ENCODE measurements at regions not wholly inside any gene's neighbourhood (a gene's known extent, or its start where the extent isn't known, plus 50 kb on each side); places are given as distances from the start of the nearest gene placed in this dataset.
A peak's percentile ranks its signal among the peaks of the same experiment; 100 is the strongest.

DNA sequence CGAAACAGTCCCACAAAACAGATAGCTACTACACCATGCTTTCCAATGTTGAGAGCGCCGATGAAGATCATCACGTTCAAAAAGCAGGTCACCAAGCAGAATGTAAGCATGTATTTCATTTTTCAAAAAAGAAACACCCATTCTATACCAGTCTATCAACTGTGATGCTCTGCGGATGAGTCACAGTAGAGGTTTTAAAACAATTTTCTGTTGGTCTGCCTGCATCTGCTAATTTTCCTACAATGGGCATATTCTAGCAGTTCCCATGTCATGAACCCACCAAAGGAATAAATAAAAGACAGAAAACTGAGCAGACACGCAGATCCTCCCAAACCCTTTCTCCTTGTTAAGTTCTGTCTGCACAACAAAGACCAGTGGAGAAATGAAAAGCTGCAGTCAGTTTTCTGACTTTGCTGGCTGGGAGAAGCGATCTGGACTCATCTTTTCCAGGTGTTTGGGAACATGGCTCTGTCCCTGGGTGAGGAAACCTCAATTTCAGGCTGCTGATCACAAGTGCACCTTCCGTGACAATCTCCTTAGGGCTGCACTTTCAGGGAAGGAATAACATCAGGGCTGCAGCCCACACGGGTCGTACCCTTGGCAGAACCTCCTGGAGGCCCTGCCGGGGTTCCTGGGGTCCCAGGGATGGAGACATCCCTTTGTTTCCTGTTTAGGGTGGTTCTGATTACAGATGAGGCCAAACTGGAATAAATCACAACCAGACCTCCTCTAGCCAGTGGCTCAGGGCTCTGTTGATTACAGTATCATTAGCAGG, 200.1 kb downstream of the BMP7 start:
- DNase-seq = no peak

DNA sequence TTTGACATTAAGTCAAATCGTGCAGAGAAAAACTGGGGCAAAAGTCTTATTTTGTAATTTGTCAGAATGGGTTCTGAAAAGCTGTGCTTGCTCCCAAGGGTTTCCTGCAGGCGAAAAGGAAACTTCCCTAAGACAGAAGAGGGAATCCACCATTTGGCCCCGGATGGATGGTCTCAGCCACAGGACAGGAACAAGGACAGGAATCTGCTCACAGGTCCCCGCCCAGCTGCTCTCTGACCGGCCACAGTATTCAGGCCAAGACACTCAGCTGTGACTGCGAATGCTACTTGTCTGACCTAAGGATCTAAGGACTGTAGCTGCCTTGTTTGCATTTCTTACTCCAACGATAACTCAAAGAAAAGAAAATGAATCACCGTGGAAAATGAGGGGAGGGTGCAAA, 197.0 kb downstream of the BMP7 start:
- no peak for DNase-seq

DNA sequence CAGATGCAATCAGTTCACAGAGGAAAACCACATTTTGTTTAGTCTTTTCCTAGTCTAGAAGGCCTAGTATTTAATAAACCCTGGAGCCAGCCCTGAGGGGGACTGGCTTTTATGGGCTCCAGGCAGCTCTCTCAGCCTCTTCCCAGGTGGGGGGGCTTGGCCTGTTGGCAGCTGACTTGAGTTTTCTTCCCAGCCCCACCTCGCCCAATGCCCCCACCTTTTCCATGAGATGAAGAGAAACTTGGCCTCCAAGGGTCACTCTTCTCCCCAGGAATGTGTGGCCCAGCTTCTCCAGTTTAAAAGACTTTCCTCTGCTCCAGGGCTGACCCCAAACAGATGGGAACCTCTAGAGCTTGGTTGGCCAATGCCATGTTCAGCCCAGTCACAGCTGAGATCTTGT, 196.1 kb downstream of the BMP7 start:
- DNase-seq = no peak

DNA sequence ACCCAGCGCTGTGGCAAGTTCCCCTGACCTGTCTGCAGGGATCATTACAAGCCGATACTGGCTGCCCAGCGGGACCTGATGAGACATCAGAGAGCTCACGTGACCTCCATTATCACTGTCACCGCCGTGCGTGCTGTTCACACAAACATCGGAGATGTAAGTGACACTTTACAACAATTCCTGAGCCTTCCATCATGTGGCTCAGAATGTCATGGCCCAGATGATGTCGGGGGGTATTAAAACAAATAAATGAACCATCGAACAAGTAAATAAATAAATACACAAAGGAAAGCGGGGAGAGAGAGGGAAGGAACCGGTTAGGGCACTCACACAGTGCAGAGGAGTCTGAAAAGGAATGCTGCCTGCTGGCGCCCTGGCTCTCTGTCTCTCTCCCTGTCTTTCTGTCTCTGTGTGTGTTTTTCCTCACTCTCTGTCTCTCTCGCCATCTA, 195.1 kb downstream of the BMP7 start:
- no peak for DNase-seq

DNA sequence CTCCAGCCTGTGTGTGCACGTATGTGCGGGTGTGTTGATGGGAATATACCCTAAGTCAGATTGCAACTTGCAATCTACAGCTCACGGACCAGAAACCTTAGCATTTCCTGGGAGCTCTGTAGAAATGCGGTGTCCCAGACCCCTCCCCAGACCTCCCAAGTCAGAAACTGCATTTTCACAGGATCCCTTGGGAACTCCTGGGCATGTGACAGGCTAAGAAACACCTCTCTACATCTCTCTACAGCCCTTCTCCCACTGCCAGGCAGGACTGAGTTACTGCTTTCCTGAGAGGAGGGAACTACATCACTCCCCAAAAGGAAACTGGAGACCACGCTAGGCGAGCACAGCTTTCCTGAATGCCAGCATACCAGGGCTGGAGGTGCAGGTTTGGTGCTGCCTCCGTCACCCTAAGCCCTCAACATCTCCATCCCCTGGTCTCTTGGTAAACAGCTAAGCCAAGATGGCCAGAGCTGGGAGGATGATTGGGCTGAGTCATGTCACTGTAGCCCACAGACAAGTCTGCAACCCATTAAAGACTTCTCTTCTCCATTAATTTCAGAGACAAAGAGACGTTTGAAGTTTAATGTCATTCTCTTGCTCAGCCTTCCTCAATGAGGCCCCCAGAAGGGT, 194.4 kb downstream of the BMP7 start:
- no peak for DNase-seq

DNA sequence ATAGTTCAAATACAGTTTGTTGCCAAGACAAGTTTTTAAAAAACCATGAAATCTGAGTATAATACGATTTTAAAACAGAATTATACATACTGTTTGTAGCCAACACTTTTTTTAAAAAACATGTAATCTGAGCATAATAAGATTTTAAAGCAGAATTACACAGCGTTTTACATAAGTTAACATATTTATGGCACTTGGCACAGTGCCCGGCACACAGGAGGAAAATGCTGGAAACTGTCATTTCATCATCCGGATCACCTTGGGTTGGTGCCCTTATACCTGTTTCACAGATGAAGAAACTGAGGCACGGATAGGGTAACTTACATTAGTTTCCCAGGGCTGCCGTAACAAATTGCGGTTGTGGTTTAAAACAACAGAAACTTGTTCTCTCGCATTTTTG, 193.0 kb downstream of the BMP7 start:
- no peak for DNase-seq

DNA sequence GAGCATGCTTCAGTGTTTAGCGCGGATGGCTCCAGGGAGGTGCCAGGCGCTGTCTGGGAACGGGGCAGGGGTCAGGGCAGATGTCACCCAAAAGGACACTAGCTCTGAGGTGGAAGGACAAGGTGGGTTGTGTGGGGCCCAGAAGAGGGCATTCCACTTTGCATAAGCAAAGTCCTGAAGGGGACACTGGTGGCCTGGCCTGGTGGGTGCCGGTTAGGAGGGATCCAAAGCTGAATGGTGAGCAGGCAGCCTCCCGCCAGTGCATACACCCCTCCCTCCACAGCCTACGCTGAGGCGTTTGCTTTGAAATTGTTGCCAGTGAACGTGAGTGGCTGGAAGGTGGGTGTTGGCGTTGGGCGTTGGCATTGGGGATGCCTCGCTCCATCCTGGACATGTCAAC, 192.1 kb downstream of the BMP7 start:
- no peak for DNase-seq

DNA sequence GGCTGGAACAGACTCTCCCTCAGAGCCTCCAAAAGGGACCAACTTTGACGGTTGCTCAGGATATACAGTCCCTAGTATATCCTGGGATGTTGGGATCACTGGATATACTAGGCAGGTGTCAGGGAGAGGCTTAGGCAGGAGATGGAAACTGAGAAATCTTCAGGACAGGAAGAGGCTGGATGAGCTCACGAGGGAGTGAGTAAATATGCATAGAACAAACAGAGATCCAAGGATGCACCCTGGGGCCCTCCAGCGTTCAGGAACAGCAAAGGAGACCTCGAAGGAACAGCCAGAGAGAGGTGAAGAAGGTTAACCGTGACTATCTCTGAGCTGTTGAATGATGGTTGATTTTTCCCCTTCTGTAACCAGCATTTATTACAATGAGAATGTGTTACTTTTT, 191.3 kb downstream of the BMP7 start:
- DNase-seq = no peak

DNA sequence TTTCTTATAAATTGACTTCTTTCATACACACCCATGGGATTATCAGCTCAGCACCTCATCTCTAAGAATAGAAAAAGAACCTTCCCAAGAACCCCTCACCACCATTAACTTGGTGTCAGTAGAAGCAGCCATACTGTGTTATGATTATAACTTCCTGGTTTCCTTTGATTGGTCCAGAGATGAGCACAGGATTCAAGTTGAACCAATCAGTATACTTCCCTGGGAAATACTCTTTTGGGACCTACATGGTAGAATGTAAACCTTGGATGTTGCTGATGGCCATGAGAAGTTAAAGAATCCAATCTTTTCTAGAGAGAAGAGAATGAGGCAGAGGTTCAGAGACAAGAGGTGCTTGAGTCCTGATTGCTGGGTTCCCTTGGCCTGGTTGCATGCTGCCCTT, 190.8 kb downstream of the BMP7 start:
- DNase-seq = no peak

DNA sequence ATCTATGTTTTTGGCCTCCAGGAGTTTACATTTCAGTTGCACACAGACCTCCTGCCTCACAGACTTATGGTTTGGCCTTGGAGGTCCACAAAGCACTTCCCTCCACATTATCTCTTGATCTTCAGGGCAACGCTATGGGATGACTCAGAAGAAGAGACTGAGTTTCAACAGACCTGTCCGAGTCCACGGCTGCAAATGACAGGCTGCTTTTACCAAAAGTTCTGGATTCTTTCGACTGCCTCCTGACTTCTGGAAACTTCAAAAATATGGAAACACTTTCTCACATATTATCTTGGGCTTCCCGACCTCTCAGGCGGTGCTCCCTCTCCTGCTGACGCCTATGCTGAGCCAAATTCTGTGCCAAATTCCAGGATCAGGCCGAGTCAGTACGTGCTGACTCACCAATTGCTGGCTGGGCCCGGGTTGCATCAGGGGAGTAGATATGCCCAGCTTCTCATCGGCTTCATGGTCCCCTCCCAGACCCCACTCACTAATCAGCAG, 190.2 kb downstream of the BMP7 start:
- DNase-seq = no peak

DNA sequence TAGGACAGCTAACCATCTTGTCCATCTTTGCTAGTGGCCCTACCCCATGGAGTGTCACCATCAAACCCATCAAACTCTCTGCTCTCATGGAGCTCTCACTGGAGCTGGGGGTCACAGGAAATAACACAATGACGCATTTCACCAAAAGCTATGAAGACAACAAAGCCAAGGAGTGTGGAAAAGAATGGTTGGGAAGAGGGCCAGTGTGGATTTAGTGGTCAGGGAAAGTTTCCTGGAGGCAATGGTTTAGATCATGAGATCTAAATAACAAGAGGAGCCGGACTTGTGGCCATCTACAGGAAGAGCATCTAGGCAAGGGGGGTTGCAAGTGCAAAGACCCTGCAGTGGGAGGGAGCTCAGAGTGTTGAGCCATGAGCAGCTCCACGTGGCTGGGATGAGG, 189.5 kb downstream of the BMP7 start:
- DNase-seq = no peak

DNA sequence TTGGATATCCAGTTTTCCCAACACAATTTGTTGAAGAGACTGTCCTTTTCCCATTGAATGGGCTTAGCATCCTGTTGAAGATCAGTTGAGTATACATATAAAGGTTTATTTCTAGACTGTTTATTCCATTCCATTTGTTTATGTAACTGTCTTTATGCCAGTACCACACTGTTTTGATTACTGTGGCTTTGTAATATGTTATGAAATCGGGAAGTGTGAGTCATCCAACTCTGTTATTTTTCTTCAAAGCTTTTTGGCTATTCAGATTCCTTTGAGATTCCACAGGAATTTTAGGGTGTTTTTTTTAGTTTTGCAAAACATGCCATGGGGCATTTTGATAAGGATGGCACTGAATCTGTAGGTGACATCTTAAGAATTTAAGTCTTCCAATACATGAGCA, 188.3 kb downstream of the BMP7 start:
- no peak for DNase-seq

DNA sequence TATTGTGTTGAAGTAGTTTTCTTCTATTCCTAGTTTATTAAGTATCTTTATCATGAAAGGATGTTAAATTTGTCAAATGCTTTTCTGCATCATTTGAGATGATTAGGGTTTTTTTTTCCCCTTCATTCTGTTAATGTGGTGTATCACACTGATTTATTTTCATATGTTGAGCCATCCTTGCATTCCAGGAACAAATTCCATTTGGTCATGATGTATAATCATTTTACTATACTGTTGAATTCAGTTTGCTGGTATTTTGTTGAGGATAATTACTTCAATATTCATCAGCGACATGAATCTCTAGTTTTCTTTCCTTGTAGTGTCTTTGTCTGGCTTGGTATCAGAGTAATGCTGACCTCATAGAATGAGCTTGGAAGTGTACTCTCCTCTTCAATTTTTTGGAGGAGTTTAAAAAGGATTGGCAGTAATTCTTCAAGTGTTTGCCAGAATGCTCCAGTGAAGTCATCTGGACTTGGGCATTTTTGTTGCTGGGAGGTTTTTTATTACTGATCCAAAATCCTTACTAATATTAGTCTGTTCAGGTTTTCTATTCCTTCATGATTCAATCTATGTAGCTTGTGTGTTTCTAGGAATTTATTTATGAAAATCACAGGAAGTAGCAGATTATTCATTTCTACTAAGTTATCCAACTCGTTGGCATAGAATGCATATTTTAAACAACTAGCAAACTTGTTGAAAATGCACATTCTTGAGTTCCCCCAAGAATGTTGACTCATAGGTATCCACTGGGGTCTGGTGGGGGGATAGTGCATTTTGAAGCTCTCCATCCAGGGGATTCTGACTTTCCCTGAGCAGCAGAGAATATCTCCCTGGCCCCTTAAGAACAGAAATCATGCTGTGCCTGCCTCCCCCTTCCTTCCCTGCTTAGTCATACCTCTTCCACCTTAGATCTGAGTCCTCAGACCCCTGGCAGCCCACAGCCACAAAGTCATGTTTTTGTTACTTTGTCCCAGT, 187.1 kb downstream of the BMP7 start:
- DNase-seq = no peak

DNA sequence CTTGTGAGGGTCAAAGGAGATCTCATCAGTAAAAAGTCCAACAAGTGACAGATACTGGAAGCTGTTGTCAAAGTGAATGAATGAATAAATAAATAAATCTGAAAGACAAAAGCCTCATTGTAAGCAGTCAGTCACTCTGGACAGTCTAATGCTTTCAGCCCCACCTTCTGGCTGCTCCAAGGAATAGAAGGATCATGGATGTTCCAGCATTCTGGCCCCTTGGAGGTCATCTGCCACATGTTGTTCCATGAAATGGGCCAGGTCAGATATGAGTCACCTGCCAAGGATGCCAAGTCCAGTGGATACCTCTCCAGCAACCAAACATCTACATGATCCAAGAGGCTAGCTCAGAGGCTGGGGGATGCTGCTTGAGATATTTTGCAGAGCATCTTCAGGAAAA, 185.6 kb downstream of the BMP7 start:
- no peak for DNase-seq

DNA sequence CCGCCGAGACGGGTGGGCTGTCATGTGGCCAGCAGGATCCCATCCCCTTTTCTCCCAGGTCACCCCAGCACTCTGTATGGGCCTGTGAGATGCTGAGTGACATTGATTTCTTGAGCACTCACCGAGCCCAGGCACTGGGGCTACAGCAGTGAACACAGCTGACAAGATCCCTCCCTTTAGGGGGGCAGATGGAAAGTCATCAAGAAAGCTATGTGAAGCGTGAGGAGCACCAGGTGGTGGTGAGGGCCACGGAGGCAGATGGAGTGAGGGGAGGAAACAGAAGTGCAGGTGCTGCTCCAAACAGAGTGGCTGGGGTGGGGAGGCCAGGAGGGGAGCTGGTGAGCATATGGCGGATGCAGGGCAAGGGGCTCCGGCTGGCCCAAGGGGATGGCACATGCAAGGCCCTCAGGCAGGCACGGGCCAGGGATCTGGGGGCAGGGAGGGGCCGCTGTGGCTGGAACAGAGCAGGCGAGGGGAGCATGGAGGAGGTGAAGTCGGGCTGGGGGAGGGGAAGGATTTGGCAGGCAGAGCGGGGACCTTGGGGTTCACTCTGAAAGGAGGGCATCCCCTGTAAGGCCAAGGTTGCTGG, 184.0 kb downstream of the BMP7 start:
- no peak for DNase-seq

DNA sequence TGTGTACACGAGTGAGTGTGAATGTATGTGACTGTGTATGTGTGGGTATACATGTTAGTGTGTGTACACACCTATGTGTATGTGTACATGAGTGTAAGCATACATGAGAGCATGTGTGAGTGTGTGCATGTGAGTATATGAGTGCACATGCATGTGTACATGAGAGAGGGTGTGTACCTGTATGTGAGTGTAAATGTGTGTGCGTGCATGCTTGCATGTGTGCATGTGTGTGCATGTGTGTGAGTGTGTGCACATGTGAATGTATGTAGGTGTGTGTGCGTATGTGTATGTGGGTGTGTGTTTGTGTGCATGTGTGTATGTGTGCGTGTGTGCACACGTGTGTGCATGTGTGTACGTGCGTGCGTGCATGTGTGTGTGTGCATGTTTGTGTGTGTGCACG, 183.4 kb downstream of the BMP7 start:
- no peak for DNase-seq

DNA sequence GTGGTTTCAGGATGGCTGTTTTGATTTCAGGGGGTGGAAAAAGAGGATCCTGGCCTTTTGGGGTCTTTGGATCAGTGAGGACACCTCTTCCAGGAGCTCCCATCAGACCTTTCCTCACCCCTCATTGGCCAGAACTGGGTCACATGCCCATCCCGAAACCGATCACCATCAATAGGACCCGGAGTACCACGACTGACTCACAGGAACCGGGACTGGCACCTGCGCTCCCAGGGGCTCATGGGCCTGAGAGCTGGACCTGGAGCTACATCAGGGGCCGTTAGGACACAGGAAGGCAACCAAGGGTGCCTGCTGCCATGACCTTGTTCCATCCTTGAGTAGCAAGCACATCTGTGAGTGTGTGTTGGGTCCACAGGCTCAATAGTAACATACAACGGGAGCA, 180.4 kb downstream of the BMP7 start:
- DNase-seq = no peak

DNA sequence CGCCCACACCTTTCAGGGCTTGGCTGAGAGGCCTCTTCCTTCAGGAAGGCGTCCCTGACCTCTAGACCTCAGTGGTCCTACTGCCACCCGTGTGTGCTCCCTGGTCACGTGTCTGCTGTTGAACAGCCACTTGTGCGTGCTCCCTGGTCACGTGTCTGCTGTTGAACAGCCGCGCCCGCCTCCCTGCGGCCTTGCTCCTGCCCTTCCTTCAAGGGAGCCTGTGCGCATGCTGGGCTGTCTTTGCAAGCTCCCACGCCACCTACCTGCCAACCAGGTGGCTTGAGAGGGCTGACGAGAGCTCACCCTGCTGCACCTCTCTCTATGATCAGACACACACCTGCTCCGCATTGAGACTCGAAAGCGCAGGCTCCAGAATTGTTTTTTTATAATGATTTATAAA, 179.3 kb downstream of the BMP7 start:
- DNase-seq = no peak

DNA sequence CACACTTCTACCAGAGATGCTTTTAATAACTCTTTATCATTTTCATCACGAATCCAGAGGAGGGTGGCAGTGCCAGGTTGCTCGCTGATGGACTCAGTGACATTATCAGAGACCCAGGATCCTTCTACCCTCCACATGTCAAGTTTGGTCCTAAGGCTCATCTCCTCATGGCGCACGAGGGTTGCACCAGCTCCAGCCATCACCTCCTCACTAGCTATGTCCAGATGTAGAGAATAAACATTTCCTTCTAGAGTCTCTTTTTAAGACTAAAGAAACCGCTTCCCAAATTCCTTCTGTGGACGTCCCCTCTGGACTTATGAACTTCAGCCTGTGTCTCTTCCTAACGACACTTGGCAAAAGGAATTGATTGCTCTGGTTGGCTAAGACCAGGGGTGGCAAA, 178.7 kb downstream of the BMP7 start:
- no peak for DNase-seq

DNA sequence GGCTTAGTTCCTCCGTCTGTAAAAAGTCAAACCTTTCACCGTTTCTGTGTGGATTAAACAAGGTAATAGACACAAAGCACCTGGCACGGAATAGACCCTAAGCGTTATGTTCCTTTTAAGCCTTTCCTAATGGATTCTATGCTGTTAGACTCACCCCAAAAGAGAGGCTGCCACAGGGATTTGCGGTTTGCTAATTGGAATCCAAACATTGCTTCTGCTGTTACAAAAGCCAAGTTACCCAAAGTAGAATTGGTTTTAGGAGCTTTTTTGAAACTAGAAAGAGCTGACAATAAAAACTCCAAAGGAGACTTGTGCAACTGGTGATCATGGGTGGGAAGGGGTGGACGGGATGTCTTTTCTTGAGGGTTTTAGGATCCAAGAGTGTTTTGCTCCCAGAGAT, 178.0 kb downstream of the BMP7 start:
- DNase-seq = no peak

DNA sequence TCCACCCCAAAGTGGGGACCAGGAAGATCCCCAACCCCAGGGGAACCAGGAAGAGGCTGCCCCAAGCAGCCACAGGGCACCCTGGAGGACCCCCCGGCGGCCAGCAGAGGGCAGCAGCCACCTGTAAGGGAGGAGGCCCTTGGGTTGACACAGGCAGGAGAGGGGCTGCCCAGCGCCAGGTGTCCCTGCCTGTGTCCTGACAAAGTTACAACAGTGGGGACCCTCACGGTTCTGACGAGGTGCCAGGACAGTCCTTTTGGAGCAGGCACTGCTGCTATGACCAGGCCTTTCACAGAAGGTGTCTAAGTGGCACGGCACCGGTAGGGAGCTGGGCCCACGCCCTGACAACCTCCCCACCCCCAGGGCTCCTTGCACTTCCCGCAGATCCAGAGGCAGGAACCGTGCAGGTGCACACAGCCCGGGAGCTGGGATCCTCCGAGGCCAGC, 176.7 kb downstream of the BMP7 start:
- DNase-seq = peak; percentile 42

DNA sequence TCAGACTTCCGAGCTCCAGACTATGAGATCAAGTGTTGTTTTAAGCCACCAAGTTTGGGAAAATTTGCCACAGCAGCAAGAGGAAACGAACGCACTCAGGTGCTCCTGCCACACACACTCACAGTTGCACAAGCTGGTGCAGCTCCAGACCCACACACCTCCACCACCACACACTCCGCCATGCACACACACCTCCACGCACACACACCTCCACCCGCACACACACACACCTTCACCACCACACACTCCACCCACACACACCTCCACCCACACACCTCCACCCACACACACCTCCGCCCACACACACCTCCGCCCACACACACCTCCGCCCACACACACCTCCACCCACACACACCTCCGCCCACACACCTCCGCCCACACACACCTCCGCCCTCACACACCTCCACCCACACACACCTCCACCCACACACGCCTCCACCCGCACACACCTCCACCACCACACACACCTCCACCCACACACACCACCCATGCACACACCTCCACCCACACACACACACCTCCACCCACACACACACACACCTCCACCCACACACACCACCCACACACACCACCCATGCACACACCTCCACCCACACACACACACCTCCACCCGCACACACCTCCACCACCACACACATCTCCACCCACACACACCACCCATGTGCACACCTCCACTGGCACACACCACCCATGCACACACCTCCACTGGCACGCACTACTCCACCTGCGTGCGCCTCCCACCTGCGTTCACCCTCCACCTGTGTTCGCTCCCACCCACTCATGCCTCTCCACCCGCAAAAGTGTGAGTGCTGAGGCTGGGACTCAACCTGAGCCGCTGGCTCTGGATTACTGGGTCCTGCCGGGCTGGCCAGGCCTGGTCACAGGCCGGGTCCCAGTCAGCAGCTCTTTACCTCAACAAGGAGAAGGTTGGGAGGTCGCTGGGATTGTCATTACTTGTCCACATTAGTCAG, 175.6 kb downstream of the BMP7 start:
- DNase-seq = no peak

Measured in CD4-positive, alpha-beta T cell treated with Interleukin-15 for 1 hour (primary cell).